PC-9 (cell line): ENCODE measurements at regions not wholly inside any gene's neighbourhood (a gene's known extent, or its start where the extent isn't known, plus 50 kb on each side); places are given as distances from the start of the nearest gene placed in this dataset.

Experiments used
- BruUV-seq: library from RNA; stranded (reverse); fragments of 400-500 nt; replicated peaks from 2 replicates; lab custom pipeline; 2021; lab: Mats Ljungman, UMichigan
- CTCF ChIA-PET: fragments of 300-600 bp; sonication (Branson Sonifier 250); formaldehyde crosslinking; loops from one replicate; lab custom pipeline; 2022; ENCODE audit warnings: antibody characterized with exemption; lab: Charles Lee
- POLR2A ChIA-PET: fragments of 300-600 bp; sonication (Branson Sonifier 250); formaldehyde crosslinking; loops from one replicate; lab custom pipeline; 2022; ENCODE audit warnings: antibody characterized with exemption; ENCODE audit not compliant: unreplicated experiment; lab: Charles Lee
- DNase-seq, 2 experiments: peaks; one replicate each; pipeline versions ENCODE4 v3.0.0 to v3.0.0-alpha.2; 2015 to 2022; ENCODE audit warnings: mixed read lengths in 1 of 2
- H2AFZ ChIP-seq: fragments of 200-600 bp; sonication (generic); 2 replicates; pipeline ENCODE4 v1.8.1; 2017; ENCODE audit warnings: antibody characterized with exemption
- H3F3A ChIP-seq: fragments of 200-600 bp; sonication (generic); 2 replicates; pipeline ENCODE4 v1.8.1; 2017; ENCODE audit warnings: antibody characterized with exemption, mild to moderate bottlenecking, low read depth; ENCODE audit not compliant: insufficient read depth
- H3K27ac ChIP-seq: fragments of 200-600 bp; sonication (generic); 2 replicates; pipeline ENCODE4 v1.6.1; 2016; ENCODE audit warnings: mixed run types
- H3K27me3 ChIP-seq: fragments of 200-600 bp; sonication (generic); 2 replicates; pipeline ENCODE4 v1.6.1; 2016; ENCODE audit warnings: low read depth, mixed run types; ENCODE audit not compliant: insufficient read depth
- H3K36me3 ChIP-seq: fragments of 200-600 bp; sonication (generic); 2 replicates; pipeline ENCODE4 v1.6.1; 2016; ENCODE audit warnings: low read depth, mixed run types
- H3K4me1 ChIP-seq: fragments of 200-600 bp; sonication (generic); replicated peaks from 2 replicates; pipeline ENCODE4 v1.6.1; 2016; ENCODE audit warnings: mixed run types; ENCODE audit not compliant: insufficient read depth
- H3K4me2 ChIP-seq: fragments of 200-600 bp; sonication (generic); 2 replicates; pipeline ENCODE4 v1.6.1; 2017; ENCODE audit warnings: mixed run types
- H3K4me3 ChIP-seq: fragments of 200-600 bp; sonication (generic); 2 replicates; pipeline ENCODE4 v1.6.1; 2016; ENCODE audit warnings: mixed run types
- H3K79me2 ChIP-seq: fragments of 200-600 bp; sonication (generic); 2 replicates; pipeline ENCODE4 v1.6.1; 2017; ENCODE audit warnings: low read depth, mixed run types
- H3K9me2 ChIP-seq: fragments of 200-600 bp; sonication (generic); 2 replicates; pipeline ENCODE4 v1.8.1; 2017; ENCODE audit warnings: mild to moderate bottlenecking; ENCODE audit not compliant: insufficient read depth
- H3K9me3 ChIP-seq: fragments of 200-600 bp; sonication (generic); 2 replicates; pipeline ENCODE4 v1.8.1; 2016; ENCODE audit warnings: low read depth; ENCODE audit not compliant: insufficient read depth
- H4K20me1 ChIP-seq: fragments of 200-600 bp; sonication (generic); 2 replicates; pipeline ENCODE4 v1.8.1; 2017; ENCODE audit not compliant: insufficient read depth
- EZH2 ChIP-seq: fragments of 200-600 bp; sonication (generic); IDR thresholded peaks from 2 replicates; pipeline ENCODE4 v1.8.0; 2017; ENCODE audit warnings: antibody characterized with exemption, low read depth
- intact Hi-C: fragments of 100-400 bp; cut with micrococcal nuclease; formaldehyde crosslinking; loops from one replicate; pipeline ENCODE4 v1.10.0; 2022; ENCODE audit not compliant: unreplicated experiment
- TF ChIP-seq, protein P1 (sequence below): fragments of 200-600 bp; sonication (generic); conservative IDR thresholded peaks from 2 replicates; pipeline ENCODE4 v1.6.1; 2017; ENCODE audit warnings: mixed run types, antibody characterized with exemption, mild to moderate bottlenecking, moderate library complexity

DNA sequence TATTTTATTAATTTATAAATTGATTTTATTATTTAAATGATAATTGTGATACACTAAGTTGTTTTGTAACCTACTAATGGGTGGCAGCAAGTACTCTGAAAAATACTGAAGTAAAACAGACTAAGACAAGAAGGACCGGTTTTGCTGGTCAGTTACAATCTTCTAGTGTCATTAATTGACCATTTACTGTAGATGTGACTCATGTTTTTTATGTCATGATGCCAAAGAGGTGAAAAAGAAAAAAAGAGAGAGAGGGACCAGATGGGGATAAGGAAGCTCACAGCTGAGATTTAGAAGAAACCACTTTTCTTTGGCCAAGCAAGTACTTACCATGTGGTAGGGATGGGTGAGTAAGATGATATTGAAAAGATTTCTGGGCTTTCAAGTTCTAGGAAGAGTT lies 955.8 kb upstream of the LRRTM1 start:
- no peak overlapping the region for H3K4me3 ChIP-seq
- H3K4me2 ChIP-seq: no peak overlapping the region
- no peak overlapping the region for H3K27ac ChIP-seq
- peak in 1 of 2 experiments; percentile 62 for DNase-seq
- TF ChIP-seq, protein P1, sequence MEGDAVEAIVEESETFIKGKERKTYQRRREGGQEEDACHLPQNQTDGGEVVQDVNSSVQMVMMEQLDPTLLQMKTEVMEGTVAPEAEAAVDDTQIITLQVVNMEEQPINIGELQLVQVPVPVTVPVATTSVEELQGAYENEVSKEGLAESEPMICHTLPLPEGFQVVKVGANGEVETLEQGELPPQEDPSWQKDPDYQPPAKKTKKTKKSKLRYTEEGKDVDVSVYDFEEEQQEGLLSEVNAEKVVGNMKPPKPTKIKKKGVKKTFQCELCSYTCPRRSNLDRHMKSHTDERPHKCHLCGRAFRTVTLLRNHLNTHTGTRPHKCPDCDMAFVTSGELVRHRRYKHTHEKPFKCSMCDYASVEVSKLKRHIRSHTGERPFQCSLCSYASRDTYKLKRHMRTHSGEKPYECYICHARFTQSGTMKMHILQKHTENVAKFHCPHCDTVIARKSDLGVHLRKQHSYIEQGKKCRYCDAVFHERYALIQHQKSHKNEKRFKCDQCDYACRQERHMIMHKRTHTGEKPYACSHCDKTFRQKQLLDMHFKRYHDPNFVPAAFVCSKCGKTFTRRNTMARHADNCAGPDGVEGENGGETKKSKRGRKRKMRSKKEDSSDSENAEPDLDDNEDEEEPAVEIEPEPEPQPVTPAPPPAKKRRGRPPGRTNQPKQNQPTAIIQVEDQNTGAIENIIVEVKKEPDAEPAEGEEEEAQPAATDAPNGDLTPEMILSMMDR: no peak
- TF ChIP-seq EZH2: no peak
- no peak overlapping the region for H2AFZ ChIP-seq
- no peaks in the 10 kb centered on the region for H3K4me1 ChIP-seq
- ChIA-PET POLR2A (no interaction called here), CTCF (no interaction called here)
- H3K9me2 ChIP-seq: no peaks in the 10 kb centered on the region
- H3K27me3 ChIP-seq: no peaks in the 10 kb centered on the region
- no peaks in the 10 kb centered on the region for H3F3A ChIP-seq
- no peaks in the 10 kb centered on the region for H3K36me3 ChIP-seq
- intact Hi-C loops: no loop called here
- no peaks in the 10 kb centered on the region for H3K9me3 ChIP-seq
- no peaks in the 10 kb centered on the region for H3K79me2 ChIP-seq
- BruUV-seq: no TSS peak
- H4K20me1 ChIP-seq: no peaks in the 10 kb centered on the region

DNA sequence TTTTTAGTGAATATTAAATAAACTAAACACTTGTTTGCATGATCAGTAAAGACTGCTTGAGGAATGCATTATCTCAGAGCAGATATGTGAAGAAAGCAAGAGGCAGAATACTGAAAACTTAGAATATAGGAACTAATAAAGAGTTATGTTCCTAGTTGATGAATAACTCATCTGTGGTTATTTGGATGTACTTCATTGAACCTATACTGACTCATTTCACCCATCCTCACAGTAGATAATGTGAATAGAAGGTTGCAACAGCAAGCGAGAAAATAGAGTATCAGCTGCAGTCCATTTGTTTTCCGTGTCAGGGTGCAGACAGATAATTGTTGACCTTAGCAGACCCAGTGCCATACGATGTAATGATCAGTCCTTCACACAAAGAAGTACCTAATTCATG lies 945.7 kb upstream of the LRRTM1 start:
- no peaks in the 10 kb centered on the region for H3K9me2 ChIP-seq
- H4K20me1 ChIP-seq: no peaks in the 10 kb centered on the region
- H3K36me3 ChIP-seq: no peaks in the 10 kb centered on the region
- ChIA-PET CTCF (no interaction called here), POLR2A (no interaction called here)
- H3K27ac ChIP-seq: no peak overlapping the region
- H3K79me2 ChIP-seq: no peaks in the 10 kb centered on the region
- intact Hi-C loops: no loop called here
- no peak overlapping the region for H3K4me3 ChIP-seq
- H2AFZ ChIP-seq: no peak overlapping the region
- H3K4me1 ChIP-seq: no peaks in the 10 kb centered on the region
- H3K9me3 ChIP-seq: no peaks in the 10 kb centered on the region
- H3F3A ChIP-seq: no peaks in the 10 kb centered on the region
- BruUV-seq: no TSS peak
- no peak for TF ChIP-seq EZH2
- TF ChIP-seq, protein P1: no peak
- H3K27me3 ChIP-seq: no peaks in the 10 kb centered on the region
- H3K4me2 ChIP-seq: no peak overlapping the region
- DNase-seq: no peak

DNA sequence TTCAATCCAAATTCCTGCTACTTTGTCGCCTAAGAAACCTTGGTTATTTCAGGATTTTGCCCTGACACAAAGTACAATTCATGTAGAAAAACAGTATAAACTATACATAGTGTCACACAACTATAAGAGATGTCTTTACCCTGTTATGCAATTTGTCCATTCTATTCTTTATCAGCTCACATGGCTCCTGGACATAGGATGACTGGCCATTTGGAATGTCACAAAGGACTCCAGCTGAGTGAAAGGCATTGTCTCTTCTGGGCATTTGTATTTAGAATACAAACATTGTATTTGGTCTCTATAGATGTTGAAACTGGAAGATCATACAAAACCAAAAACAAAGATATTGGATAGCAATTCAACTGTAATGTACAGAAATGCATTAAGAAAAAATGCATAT lies 944.6 kb upstream of the LRRTM1 start:
- Histone ChIP-seq H3K27ac (no peak overlapping the region), H3K36me3 (no peaks in the 10 kb centered on the region), H3K4me1 (no peaks in the 10 kb centered on the region), H3K79me2 (no peaks in the 10 kb centered on the region), H4K20me1 (no peaks in the 10 kb centered on the region), H3K9me3 (no peaks in the 10 kb centered on the region), H3K4me2 (no peak overlapping the region), H3K4me3 (no peak overlapping the region), H3F3A (no peaks in the 10 kb centered on the region), H3K9me2 (no peaks in the 10 kb centered on the region), H2AFZ (no peak overlapping the region), H3K27me3 (no peaks in the 10 kb centered on the region)
- intact Hi-C loops: no loop called here
- no peak for DNase-seq
- BruUV-seq: no TSS peak
- ChIA-PET POLR2A (no interaction called here), CTCF (no interaction called here)
- TF ChIP-seq, protein P1: no peak
- TF ChIP-seq EZH2: no peak
